G401 (cell line): ENCODE measurements at regions not wholly inside any gene's neighbourhood (a gene's known extent, or its start where the extent isn't known, plus 50 kb on each side); places are given as distances from the start of the nearest gene placed in this dataset.
A peak's percentile ranks its signal among the peaks of the same experiment; 100 is the strongest.
"Not testable (repeated sequence)": the region's sequence is repeated elsewhere in the genome, so short reads cannot be mapped to it uniquely, and the experiment has no call there.

Experiments
- DNase-seq: peaks from one replicate; pipeline ENCODE4 v3.0.0-alpha.2; 2015; ENCODE audit warnings: low spot score
- in situ Hi-C: cut with HindIII; loops from 2 replicates; pipeline ENCODE4 v1.10.0; 2016; ENCODE audit warnings: low sequenced_read_pairs, mixed read lengths

GRCh38 chr1:183753464-183753891 lies 51.4 kb upstream of the RGL1 start:
- no peak for DNase-seq
- in situ Hi-C loops: no loop called here

GRCh38 chr1:183744132-183744913 lies 60.6 kb upstream of the RGL1 start:
- in situ Hi-C loops: no loop called here
- DNase-seq: no peak

- in situ Hi-C loops: no loop called here
Observed at GRCh38 chr1:183742355-183742754, 62.6 kb upstream of the RGL1 start.

GRCh38 chr1:183739741-183740271 lies 65.1 kb upstream of the RGL1 start:
- DNase-seq: no peak
- in situ Hi-C loops: no loop called here

More at GRCh38 chr1:183742355-183742754, 62.6 kb upstream of the RGL1 start:
- DNase-seq: no peak

- in situ Hi-C loops: no loop called here
- DNase-seq: no peak
Observed at GRCh38 chr1:183739082-183739481, 65.8 kb upstream of the RGL1 start.

- in situ Hi-C loops, DNase-seq: not testable (repeated sequence)
Observed at GRCh38 chr1:183737916-183738315, 67.0 kb upstream of the RGL1 start.

- in situ Hi-C loops: no loop called here
- DNase-seq: no peak
Observed at GRCh38 chr1:183736343-183736742, 68.6 kb upstream of the RGL1 start.

- no peak for DNase-seq
- in situ Hi-C loops: no loop called here
Observed at GRCh38 chr1:183735069-183735860, 69.7 kb upstream of the RGL1 start.

GRCh38 chr1:183734543-183735036 lies 70.3 kb upstream of the RGL1 start:
- in situ Hi-C loops: no loop called here
- peak; percentile 73 for DNase-seq

GRCh38 chr1:183733715-183734114 lies 71.2 kb upstream of the RGL1 start:
- in situ Hi-C loops: no loop called here
- peak; percentile 53 for DNase-seq

- in situ Hi-C loops: no loop called here
- no peak for DNase-seq
Observed at GRCh38 chr1:183732236-183732880, 72.6 kb upstream of the RGL1 start.

GRCh38 chr1:183730886-183731573 lies 73.9 kb upstream of the RGL1 start:
- in situ Hi-C loops: no loop called here
- DNase-seq: no peak

GRCh38 chr1:183730107-183730724 lies 74.7 kb upstream of the RGL1 start:
- in situ Hi-C loops: no loop called here

GRCh38 chr1:183726825-183727224 lies 73.7 kb upstream of the APOBEC4 start:
- in situ Hi-C loops: no loop called here
- DNase-seq: no peak

More at GRCh38 chr1:183730107-183730724, 74.7 kb upstream of the RGL1 start:
- no peak for DNase-seq

- in situ Hi-C loops: no loop called here
- no peak for DNase-seq
Observed at GRCh38 chr1:183724350-183725042, 71.4 kb upstream of the APOBEC4 start.

- DNase-seq: peak; percentile 65
- in situ Hi-C loops: no loop called here
Observed at GRCh38 chr1:183723571-183723970, 70.5 kb upstream of the APOBEC4 start.

- in situ Hi-C loops: no loop called here
Observed at GRCh38 chr1:183721041-183721440, 67.9 kb upstream of the APOBEC4 start.

GRCh38 chr1:183720028-183720427 lies 66.9 kb upstream of the APOBEC4 start:
- DNase-seq: no peak
- in situ Hi-C loops: no loop called here

More at GRCh38 chr1:183721041-183721440, 67.9 kb upstream of the APOBEC4 start:
- DNase-seq: no peak
